ENCODE measurements at regions not wholly inside any gene's neighbourhood (a gene's known extent, or its start where the extent isn't known, plus 50 kb on each side); places are given as distances from the start of the nearest gene placed in this dataset.

DNA sequence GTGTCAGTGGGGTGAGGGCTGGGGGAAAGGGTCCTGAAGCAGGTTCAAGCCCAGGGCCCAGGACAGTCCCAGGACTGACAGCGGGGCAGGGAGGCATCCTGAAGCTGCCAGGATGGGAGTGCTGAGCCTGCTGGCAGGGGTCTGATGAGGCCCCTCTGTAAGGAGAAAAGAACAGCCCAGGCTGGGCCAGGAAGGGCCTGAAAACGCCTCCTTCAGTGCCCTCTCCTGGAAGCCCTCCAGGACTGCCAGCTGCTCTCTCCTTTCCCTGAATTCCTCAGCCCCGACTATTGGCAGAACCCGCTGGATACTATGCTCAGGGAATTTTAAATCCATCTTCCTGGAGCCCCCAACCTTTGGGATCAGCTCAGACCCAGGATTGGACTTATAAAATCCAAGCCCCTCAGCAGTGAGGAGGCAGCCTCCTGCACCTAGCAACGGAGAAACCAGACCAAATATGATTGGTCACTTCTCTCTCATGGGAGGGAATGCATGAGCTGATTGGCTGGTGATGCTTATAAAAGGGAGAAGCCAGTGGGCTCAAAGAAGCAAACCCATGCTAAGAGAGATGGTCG lies 203.5 kb upstream of the LINGO1 start:
- no peak for TF ChIP-seq POLR2AphosphoS5 (IDR thresholded peaks at IDR 0.05; ENCODE audit: low read depth, low read length)
- TF ChIP-seq, protein P1, sequence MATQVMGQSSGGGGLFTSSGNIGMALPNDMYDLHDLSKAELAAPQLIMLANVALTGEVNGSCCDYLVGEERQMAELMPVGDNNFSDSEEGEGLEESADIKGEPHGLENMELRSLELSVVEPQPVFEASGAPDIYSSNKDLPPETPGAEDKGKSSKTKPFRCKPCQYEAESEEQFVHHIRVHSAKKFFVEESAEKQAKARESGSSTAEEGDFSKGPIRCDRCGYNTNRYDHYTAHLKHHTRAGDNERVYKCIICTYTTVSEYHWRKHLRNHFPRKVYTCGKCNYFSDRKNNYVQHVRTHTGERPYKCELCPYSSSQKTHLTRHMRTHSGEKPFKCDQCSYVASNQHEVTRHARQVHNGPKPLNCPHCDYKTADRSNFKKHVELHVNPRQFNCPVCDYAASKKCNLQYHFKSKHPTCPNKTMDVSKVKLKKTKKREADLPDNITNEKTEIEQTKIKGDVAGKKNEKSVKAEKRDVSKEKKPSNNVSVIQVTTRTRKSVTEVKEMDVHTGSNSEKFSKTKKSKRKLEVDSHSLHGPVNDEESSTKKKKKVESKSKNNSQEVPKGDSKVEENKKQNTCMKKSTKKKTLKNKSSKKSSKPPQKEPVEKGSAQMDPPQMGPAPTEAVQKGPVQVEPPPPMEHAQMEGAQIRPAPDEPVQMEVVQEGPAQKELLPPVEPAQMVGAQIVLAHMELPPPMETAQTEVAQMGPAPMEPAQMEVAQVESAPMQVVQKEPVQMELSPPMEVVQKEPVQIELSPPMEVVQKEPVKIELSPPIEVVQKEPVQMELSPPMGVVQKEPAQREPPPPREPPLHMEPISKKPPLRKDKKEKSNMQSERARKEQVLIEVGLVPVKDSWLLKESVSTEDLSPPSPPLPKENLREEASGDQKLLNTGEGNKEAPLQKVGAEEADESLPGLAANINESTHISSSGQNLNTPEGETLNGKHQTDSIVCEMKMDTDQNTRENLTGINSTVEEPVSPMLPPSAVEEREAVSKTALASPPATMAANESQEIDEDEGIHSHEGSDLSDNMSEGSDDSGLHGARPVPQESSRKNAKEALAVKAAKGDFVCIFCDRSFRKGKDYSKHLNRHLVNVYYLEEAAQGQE (IDR thresholded peaks at IDR 0.05; ENCODE audit: insufficient read depth in 1 of 2, low read depth in 2 of 2, low read length in 2 of 2), result no peak

Data from PFSK-1 (cell line).